Astrocyte (in vitro differentiated cells and primary cell): ENCODE measurements at regions not wholly inside any gene's neighbourhood (a gene's known extent, or its start where the extent isn't known, plus 50 kb on each side); places are given as distances from the start of the nearest gene placed in this dataset.

Experiments
- CTCF ChIP-seq: IDR thresholded peaks from 2 replicates; pipeline ENCODE4 v1.5.1; 2011; ENCODE audit warnings: low read depth, mild to moderate bottlenecking, inconsistent platforms, low read length, moderate library complexity; ENCODE audit not compliant: insufficient read depth
- EZH2 ChIP-seq: IDR thresholded peaks from 2 replicates; pipeline ENCODE4 v1.6.1; 2012; ENCODE audit warnings: mild to moderate bottlenecking, low read length, inconsistent platforms; ENCODE audit not compliant: insufficient read depth

- TF ChIP-seq CTCF (no peak), EZH2 (no peak)
Measured at GRCh38 chr2:16227811-16228462, 287.6 kb downstream of the MYCN start.
